ENCODE measurements at regions not wholly inside any gene's neighbourhood (a gene's known extent, or its start where the extent isn't known, plus 50 kb on each side); places are given as distances from the start of the nearest gene placed in this dataset.
A peak's percentile ranks its signal among the peaks of the same experiment; 100 is the strongest.

- Histone ChIP-seq H3F3A (ENCODE audit: low read depth) (no peaks in the 10 kb centered on the region), H3K9ac (no peak overlapping the region), H2AFZ (replicated peaks) (no peak overlapping the region), H3K4me2 (no peak overlapping the region), H3K4me1 (no peaks in the 10 kb centered on the region), H3K27me3 (no peaks in the 10 kb centered on the region), H4K20me1 (ENCODE audit: low read depth) (no peaks in the 10 kb centered on the region), H3K36me3 (no peaks in the 10 kb centered on the region), H3K79me2 (ENCODE audit: low read depth) (no peaks in the 10 kb centered on the region), H3K4me3 (no peak overlapping the region), H3K27ac (no peak overlapping the region), H3K9me3 (ENCODE audit: low read depth) (no peaks in the 10 kb centered on the region)
- Mint-ChIP-seq H3K27ac (no peak overlapping the region), H3K4me3 (no peak overlapping the region), H3K4me1 (no peaks in the 10 kb centered on the region), H3K27me3 (ENCODE audit: insufficient read depth, low read depth) (peaks cover 5% of the 10 kb centered on the region), H3K36me3 (no peaks in the 10 kb centered on the region), H3K9me3 (no peaks in the 10 kb centered on the region)
- DNase-seq (ENCODE audit: low spot score) = no peak
- TF ChIP-seq CTCF (IDR thresholded peaks at IDR 0.05) = no peak
- no peak for TF ChIP-seq EZH2 (IDR thresholded peaks at IDR 0.05)
- no peak for TF ChIP-seq EZH2phosphoT487 (IDR thresholded peaks at IDR 0.05)
These were observed 790.4 kb downstream of the NCAM2 start for GRCh38 chr21:21788591-21788990.

- peak overlapping the region; percentile 79 for H2AFZ ChIP-seq (replicated peaks)
- Mint-ChIP-seq H3K27me3 (ENCODE audit: insufficient read depth, low read depth) (no peaks in the 10 kb centered on the region), H3K27ac (no peak overlapping the region), H3K4me1 (no peaks in the 10 kb centered on the region), H3K4me3 (no peak overlapping the region), H3K9me3 (no peaks in the 10 kb centered on the region), H3K36me3 (no peaks in the 10 kb centered on the region)
- no peaks in the 10 kb centered on the region for H3K79me2 ChIP-seq (ENCODE audit: low read depth)
- no peak for DNase-seq (ENCODE audit: low spot score)
- no peak overlapping the region for H3K27ac ChIP-seq
- no peak for TF ChIP-seq EZH2 (IDR thresholded peaks at IDR 0.05)
- TF ChIP-seq CTCF (IDR thresholded peaks at IDR 0.05) = no peak
- no peak for TF ChIP-seq EZH2phosphoT487 (IDR thresholded peaks at IDR 0.05)
- H3K4me3 ChIP-seq = no peak overlapping the region
- H3K4me1 ChIP-seq = peaks cover 7% of the 10 kb centered on the region
- H3F3A ChIP-seq (ENCODE audit: low read depth) = no peaks in the 10 kb centered on the region
- H3K36me3 ChIP-seq = no peaks in the 10 kb centered on the region
- no peak overlapping the region for H3K9ac ChIP-seq
- no peak overlapping the region for H3K4me2 ChIP-seq
- H3K27me3 ChIP-seq = no peaks in the 10 kb centered on the region
- no peaks in the 10 kb centered on the region for H3K9me3 ChIP-seq (ENCODE audit: low read depth)
- no peaks in the 10 kb centered on the region for H4K20me1 ChIP-seq (ENCODE audit: low read depth)
These were observed 803.7 kb downstream of the NCAM2 start for GRCh38 chr21:21801921-21802320.

- Histone ChIP-seq H4K20me1 (ENCODE audit: low read depth) (no peaks in the 10 kb centered on the region), H3F3A (ENCODE audit: low read depth) (no peaks in the 10 kb centered on the region), H3K27ac (no peak overlapping the region), H3K79me2 (ENCODE audit: low read depth) (no peaks in the 10 kb centered on the region), H3K27me3 (no peaks in the 10 kb centered on the region), H3K4me2 (no peak overlapping the region), H3K4me3 (no peak overlapping the region), H3K4me1 (peaks cover 2% of the 10 kb centered on the region), H2AFZ (replicated peaks) (no peak overlapping the region), H3K36me3 (no peaks in the 10 kb centered on the region), H3K9ac (no peak overlapping the region), H3K9me3 (ENCODE audit: low read depth) (no peaks in the 10 kb centered on the region)
- Mint-ChIP-seq H3K27ac (no peak overlapping the region), H3K9me3 (no peaks in the 10 kb centered on the region), H3K4me1 (no peaks in the 10 kb centered on the region), H3K4me3 (no peak overlapping the region), H3K36me3 (no peaks in the 10 kb centered on the region), H3K27me3 (ENCODE audit: insufficient read depth, low read depth) (no peaks in the 10 kb centered on the region)
- no peak for DNase-seq (ENCODE audit: low spot score)
- TF ChIP-seq EZH2 (IDR thresholded peaks at IDR 0.05) = no peak
- TF ChIP-seq EZH2phosphoT487 (IDR thresholded peaks at IDR 0.05) = no peak
- TF ChIP-seq CTCF (IDR thresholded peaks at IDR 0.05) = no peak
These were observed 808.7 kb downstream of the NCAM2 start for GRCh38 chr21:21806711-21807597.

Measured in neural progenitor cell (in vitro differentiated cells).